ENCODE measurements at regions not wholly inside any gene's neighbourhood (a gene's known extent, or its start where the extent isn't known, plus 50 kb on each side); places are given as distances from the start of the nearest gene placed in this dataset.
"Not testable (repeated sequence)": the region's sequence is repeated elsewhere in the genome, so short reads cannot be mapped to it uniquely, and the experiment has no call there.

GRCh38 chr2:225244933-225245332 lies 154.6 kb upstream of the NYAP2 start:
- DNase-seq (ENCODE audit: low spot score) = no peak

- no peak for DNase-seq (ENCODE audit: low spot score)
These were observed 162.7 kb upstream of the NYAP2 start for GRCh38 chr2:225236769-225237323.

- DNase-seq (ENCODE audit: low spot score) = no peak
These were observed 166.3 kb upstream of the NYAP2 start for GRCh38 chr2:225233234-225233633.

- DNase-seq (ENCODE audit: low spot score) = no peak
These were observed 167.6 kb upstream of the NYAP2 start for GRCh38 chr2:225231900-225232299.

- DNase-seq (ENCODE audit: low spot score) = not testable (repeated sequence)
These were observed 170.2 kb upstream of the NYAP2 start for GRCh38 chr2:225229346-225229745.

DNA sequence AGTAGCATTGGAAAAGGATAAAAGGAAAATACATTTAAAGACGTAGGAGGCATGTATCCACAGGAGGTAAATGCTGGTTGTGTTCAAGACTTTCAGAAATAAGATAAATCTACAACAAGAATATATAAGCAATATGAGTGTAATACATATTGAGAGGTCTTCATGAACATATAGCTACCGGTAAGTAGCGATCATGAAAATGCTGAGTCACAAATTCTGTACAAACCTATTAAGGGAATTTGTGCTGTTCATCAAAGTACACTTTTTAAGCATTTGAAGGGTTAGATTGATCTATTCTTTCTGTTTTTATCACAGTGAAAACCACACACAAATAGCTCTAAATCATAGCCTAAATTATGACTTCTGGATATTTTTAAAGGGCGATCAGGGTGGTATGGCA lies 173.1 kb upstream of the NYAP2 start:
- DNase-seq (ENCODE audit: low spot score) = no peak

GRCh38 chr2:225223301-225223700 lies 176.2 kb upstream of the NYAP2 start:
- DNase-seq (ENCODE audit: low spot score) = no peak

GRCh38 chr2:225207471-225207870 lies 165.2 kb upstream of the DOCK10 start:
- no peak for DNase-seq (ENCODE audit: low spot score)

DNA sequence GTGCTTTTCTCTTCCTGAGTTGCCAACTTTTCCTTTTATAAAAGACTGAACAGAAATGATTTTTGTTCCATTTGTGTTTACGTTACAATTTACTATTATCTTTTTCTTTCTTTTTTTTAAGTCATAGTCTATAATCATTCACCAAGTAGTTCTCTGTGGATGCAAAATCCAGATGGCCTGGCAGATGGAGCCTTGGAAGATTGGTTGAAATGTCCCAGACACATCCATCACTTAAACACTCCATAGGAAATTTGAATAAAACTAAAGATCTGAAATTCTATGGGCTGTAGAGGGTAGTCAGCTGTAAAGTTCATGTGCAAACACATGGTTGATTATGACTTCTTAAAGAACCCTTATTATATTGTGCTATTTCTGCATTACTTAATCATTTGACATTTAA lies 164.8 kb upstream of the DOCK10 start:
- peak; percentile 13 for DNase-seq (ENCODE audit: low spot score)

DNA sequence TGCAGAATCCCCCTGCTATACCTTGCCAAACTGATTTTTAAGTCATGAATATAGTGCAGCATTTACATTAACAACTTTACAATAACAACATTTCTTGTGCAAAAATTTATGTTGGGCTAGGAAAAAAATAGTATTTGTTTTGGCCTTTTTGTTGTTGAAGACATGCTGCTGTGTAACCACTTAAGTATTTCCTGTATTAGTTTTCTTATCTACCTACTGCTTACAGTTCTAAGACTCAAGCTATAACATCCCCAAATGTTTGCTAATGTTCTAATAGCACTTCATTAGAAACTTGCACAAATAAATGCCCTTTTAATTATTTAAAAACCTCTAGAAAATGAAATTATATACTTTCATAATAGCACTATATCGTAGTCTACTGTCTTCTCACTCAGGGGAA lies 154.3 kb upstream of the DOCK10 start:
- DNase-seq (ENCODE audit: low spot score) = no peak

- DNase-seq (ENCODE audit: low spot score) = no peak
These were observed 150.6 kb upstream of the DOCK10 start for GRCh38 chr2:225192869-225193268.

DNA sequence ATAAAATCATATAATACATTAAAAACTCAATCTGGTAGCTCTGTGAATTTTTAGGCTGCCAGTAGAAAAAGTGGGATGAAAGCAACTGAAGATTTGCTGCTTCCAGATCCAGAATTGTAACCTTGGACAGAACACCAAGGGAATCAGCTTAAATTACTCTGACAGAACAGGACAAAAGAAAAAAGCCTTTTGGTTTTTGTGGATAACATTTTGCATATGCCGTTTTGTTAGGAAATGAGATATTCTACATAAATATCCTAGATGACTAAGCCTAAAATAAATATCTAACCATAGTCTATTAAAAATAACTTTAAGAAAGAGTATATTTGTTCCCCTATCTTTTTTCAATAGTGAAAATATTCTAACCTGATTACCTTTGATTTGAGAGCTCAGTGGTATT lies 148.7 kb upstream of the DOCK10 start:
- DNase-seq (ENCODE audit: low spot score) = no peak

DNA sequence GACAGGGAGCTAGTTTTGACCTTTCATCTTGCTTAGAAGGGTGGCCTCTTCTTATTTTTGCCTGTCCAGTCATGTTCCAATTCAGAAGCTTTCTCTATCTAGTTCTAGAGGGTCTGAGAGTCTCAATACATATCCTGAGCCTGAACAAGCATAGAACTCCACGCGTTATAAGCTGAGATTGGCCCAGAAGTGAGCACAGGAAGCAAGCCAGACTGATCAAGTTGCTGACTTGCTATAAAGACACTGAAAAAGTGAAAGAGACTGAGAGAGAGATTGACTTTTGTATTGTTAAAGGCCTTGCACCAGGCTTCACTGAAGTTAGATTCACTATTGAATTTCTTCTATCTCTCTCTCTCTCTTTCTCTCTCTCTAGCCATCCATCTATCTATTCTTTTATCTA lies 142.7 kb upstream of the DOCK10 start:
- DNase-seq (ENCODE audit: low spot score) = no peak

DNA sequence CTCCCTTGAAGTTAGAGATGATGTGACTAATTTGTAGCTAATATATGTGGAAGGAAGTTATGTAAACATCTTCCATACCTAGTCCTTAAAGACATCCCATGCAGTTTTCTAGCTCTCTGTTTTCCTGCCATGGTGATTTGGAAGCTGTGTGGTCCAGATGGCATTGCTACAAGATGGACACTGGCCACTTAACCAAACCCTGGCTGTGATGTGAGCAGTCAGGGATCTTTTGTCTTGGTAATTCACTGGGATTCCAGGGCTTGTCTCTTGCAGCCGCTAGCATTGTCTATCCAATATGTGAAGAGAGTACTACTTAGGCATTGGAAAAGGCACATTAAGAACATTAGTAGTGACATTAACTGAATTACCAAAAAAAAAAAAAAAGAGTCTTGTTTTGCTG lies 139.9 kb upstream of the DOCK10 start:
- no peak for DNase-seq (ENCODE audit: low spot score)

- peak; percentile 75 for DNase-seq (ENCODE audit: low spot score)
These were observed 134.8 kb upstream of the DOCK10 start for GRCh38 chr2:225177098-225177497.

GRCh38 chr2:225173909-225174308 lies 131.6 kb upstream of the DOCK10 start:
- no peak for DNase-seq (ENCODE audit: low spot score)

DNA sequence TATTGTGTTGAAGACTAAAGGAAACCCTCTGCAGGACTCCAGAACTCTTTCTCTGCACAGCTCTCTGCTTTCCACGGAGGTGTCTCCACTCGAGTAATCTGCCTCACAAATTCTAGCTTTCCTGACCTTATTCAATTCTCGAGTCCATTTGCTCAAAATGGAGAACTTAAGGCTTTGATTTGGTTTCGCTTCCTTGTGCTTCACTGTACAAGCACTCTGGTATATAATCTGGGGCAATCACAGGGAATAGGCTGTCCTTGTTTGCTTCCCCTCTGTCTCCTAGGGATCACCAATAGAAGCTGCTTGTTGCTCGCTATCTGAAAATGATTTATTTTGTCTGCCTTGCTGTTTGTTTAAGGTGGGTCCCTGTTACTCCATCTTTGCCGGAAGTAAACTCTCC lies 129.1 kb upstream of the DOCK10 start:
- peak; percentile 33 for DNase-seq (ENCODE audit: low spot score)

GRCh38 chr2:225170162-225170561 lies 127.9 kb upstream of the DOCK10 start:
- DNase-seq (ENCODE audit: low spot score) = no peak

DNA sequence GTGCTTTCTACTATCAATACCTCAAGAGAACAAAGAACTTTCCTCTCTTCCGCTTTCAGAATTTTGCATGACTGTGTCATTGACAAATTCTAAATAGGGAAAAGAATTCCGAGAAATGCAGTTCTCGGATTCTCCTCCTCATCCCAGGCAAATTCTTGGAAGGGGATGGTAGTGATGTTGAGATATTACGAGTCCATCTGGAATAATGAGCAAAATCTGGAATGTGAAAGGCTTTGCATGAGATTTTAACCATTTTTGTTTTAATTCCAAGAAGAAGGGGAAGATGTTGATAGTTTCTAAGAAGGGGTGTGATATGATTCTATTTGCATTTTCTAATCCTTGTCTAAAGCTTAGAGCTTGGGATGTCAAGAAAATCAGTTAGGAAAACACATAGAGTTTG lies 127.1 kb upstream of the DOCK10 start:
- DNase-seq (ENCODE audit: low spot score) = no peak

DNA sequence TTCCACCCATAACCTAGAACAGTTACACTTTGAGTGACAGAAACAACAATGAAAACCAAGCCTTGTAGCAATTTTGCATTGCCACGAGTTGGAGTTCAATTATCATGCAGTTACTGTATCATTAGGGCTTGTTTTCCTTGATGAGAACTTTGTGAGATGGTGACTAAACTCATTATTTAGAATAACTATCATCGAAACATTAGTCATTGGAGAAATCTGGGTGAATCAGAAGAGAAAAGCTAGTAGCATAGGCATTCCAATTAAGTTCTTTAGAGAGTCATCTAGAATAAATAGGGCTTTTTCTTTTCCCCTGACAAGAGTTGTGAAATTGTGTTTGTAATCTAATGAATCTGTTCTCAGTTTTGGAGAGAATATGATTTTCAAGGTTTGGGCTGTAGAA lies 122.8 kb upstream of the DOCK10 start:
- DNase-seq (ENCODE audit: low spot score) = no peak

DNA sequence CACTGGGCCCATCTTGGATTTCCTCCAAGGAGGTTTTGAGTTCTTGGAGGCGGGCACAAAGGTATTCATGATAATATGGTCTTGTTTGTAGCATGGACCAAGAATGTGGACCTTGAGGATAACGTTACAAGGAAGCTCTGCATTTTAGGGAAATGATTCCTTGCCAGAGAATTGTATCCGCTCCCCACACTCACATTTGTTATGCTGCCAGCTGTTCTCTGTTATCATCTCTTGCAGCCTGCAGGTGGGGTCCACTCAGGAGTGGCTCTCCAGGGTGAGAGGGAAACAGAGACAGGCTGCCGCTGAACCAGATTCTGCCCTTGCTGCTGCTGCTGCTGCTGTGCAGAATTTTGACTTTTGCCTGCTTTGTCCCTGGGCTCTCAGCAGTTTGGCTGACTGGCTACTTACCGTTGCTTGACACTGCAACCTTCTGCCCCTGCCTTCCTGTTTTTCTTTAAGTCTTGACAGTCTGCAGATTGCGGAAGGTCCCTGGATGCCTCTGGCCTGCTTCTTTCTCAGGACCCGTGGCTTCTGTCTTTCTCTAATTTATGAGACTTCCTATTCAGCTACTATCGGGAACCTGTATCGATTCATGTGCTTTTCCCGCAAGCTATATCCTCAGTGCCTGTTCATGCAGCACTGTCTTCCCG lies 122.3 kb upstream of the DOCK10 start:
- peak; percentile 18 for DNase-seq (ENCODE audit: low spot score)

DNA sequence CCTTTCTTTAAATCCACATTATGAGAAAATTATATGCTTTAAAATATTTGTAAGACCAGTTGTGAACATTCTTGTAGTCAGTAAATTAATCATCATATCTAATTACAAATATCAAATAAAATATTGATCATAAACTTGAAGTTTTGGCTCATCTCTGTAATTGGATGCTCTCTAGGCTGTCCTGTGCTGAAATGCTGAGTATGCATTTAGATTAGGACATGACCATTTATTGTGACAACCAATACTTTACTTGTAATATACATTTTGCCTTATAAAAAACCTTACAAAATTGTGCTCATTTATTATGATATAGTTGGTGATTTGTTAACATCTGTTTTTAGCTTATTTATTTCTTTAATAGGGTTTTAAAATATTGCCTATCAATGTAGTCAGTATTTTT lies 116.1 kb upstream of the DOCK10 start:
- no peak for DNase-seq (ENCODE audit: low spot score)

GRCh38 chr2:225156853-225157451 lies 114.7 kb upstream of the DOCK10 start:
- DNase-seq (ENCODE audit: low spot score) = no peak

DNA sequence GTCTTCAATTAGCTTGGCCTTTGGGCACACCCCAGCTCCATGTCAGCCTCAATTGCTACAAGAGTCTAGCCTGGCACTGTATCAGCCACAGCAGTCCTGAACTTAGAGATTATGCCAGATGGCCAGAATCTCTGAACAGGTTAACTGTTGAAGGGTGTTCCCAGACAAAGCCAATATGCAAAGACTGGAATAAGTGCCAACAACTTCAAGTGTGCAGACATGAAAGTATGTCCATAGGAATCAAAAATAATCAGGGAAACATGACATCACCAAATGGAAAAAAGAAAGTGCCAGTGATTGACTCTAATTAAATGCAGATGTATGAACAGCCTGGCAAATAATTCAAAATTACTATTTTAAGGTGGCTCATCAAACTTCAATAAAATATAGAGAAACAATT lies 98.5 kb upstream of the DOCK10 start:
- DNase-seq (ENCODE audit: low spot score) = no peak
